ENCODE measurements at regions not wholly inside any gene's neighbourhood (a gene's known extent, or its start where the extent isn't known, plus 50 kb on each side); places are given as distances from the start of the nearest gene placed in this dataset.

GRCh38 chr2:123715467-123715982, 309.6 kb upstream of the CNTNAP5 start:
- Histone ChIP-seq H3K27me3 (ENCODE audit: insufficient read depth, low read length) (no peaks in the 10 kb centered on the region), H3K9ac (ENCODE audit: low read depth, low read length) (no peak overlapping the region), H3K4me1 (ENCODE audit: insufficient read depth, low read length) (no peaks in the 10 kb centered on the region), H3K4me3 (ENCODE audit: low read length) (no peak overlapping the region), H3K36me3 (ENCODE audit: insufficient read depth, low read length) (no peaks in the 10 kb centered on the region), H3K9me3 (ENCODE audit: insufficient read depth, low read depth, low read length) (no peaks in the 10 kb centered on the region), H3K27ac (ENCODE audit: low read depth, low read length) (no peak overlapping the region)
- no CpG with 5 or more reads among the region's 3 CpGs for WGBS

- no peaks in the 10 kb centered on the region for H3K36me3 ChIP-seq (ENCODE audit: insufficient read depth, low read length)
- H3K27ac ChIP-seq (ENCODE audit: low read depth, low read length), result no peak overlapping the region
- WGBS, result 97% methylated on average over 5 of the region's 5 CpGs
- no peaks in the 10 kb centered on the region for H3K9me3 ChIP-seq (ENCODE audit: insufficient read depth, low read depth, low read length)
- no peaks in the 10 kb centered on the region for H3K27me3 ChIP-seq (ENCODE audit: insufficient read depth, low read length)
- H3K4me1 ChIP-seq (ENCODE audit: insufficient read depth, low read length), result no peaks in the 10 kb centered on the region
- H3K9ac ChIP-seq (ENCODE audit: low read depth, low read length), result no peak overlapping the region
- no peak overlapping the region for H3K4me3 ChIP-seq (ENCODE audit: low read length)
Observed at GRCh38 chr2:123717636-123718334, 307.3 kb upstream of the CNTNAP5 start.

GRCh38 chr2:123720760-123721159, 304.3 kb upstream of the CNTNAP5 start:
- Histone ChIP-seq H3K27ac (ENCODE audit: low read depth, low read length) (no peak overlapping the region), H3K9ac (ENCODE audit: low read depth, low read length) (no peak overlapping the region), H3K4me1 (ENCODE audit: insufficient read depth, low read length) (no peaks in the 10 kb centered on the region), H3K36me3 (ENCODE audit: insufficient read depth, low read length) (no peaks in the 10 kb centered on the region), H3K4me3 (ENCODE audit: low read length) (no peak overlapping the region), H3K27me3 (ENCODE audit: insufficient read depth, low read length) (no peaks in the 10 kb centered on the region), H3K9me3 (ENCODE audit: insufficient read depth, low read depth, low read length) (no peaks in the 10 kb centered on the region)
- WGBS, result 90% methylated on average over 4 of the region's 4 CpGs

GRCh38 chr2:123723706-123724105, 301.4 kb upstream of the CNTNAP5 start:
- no peaks in the 10 kb centered on the region for H3K4me1 ChIP-seq (ENCODE audit: insufficient read depth, low read length)
- 100% methylated on average over 2 of the region's 2 CpGs for WGBS
- no peaks in the 10 kb centered on the region for H3K27me3 ChIP-seq (ENCODE audit: insufficient read depth, low read length)
- no peak overlapping the region for H3K27ac ChIP-seq (ENCODE audit: low read depth, low read length)
- H3K9me3 ChIP-seq (ENCODE audit: insufficient read depth, low read depth, low read length), result no peaks in the 10 kb centered on the region
- H3K36me3 ChIP-seq (ENCODE audit: insufficient read depth, low read length), result no peaks in the 10 kb centered on the region
- H3K9ac ChIP-seq (ENCODE audit: low read depth, low read length), result no peak overlapping the region
- no peak overlapping the region for H3K4me3 ChIP-seq (ENCODE audit: low read length)

- Histone ChIP-seq H3K9me3 (ENCODE audit: insufficient read depth, low read depth, low read length) (no peaks in the 10 kb centered on the region), H3K27ac (ENCODE audit: low read depth, low read length) (no peak overlapping the region), H3K36me3 (ENCODE audit: insufficient read depth, low read length) (no peaks in the 10 kb centered on the region), H3K9ac (ENCODE audit: low read depth, low read length) (no peak overlapping the region), H3K27me3 (ENCODE audit: insufficient read depth, low read length) (no peaks in the 10 kb centered on the region), H3K4me3 (ENCODE audit: low read length) (no peak overlapping the region), H3K4me1 (ENCODE audit: insufficient read depth, low read length) (no peaks in the 10 kb centered on the region)
Observed at GRCh38 chr2:123732563-123732962, 292.5 kb upstream of the CNTNAP5 start.

- no peaks in the 10 kb centered on the region for H3K36me3 ChIP-seq (ENCODE audit: insufficient read depth, low read length)
- no peaks in the 10 kb centered on the region for H3K27me3 ChIP-seq (ENCODE audit: insufficient read depth, low read length)
- no peak overlapping the region for H3K4me3 ChIP-seq (ENCODE audit: low read length)
- no peaks in the 10 kb centered on the region for H3K9me3 ChIP-seq (ENCODE audit: insufficient read depth, low read depth, low read length)
- H3K27ac ChIP-seq (ENCODE audit: low read depth, low read length), result no peak overlapping the region
- H3K9ac ChIP-seq (ENCODE audit: low read depth, low read length), result no peak overlapping the region
- no peaks in the 10 kb centered on the region for H3K4me1 ChIP-seq (ENCODE audit: insufficient read depth, low read length)
Observed at GRCh38 chr2:123737371-123737770, 287.7 kb upstream of the CNTNAP5 start.

- Histone ChIP-seq H3K4me1 (ENCODE audit: insufficient read depth, low read length) (no peaks in the 10 kb centered on the region), H3K27me3 (ENCODE audit: insufficient read depth, low read length) (no peaks in the 10 kb centered on the region), H3K4me3 (ENCODE audit: low read length) (no peak overlapping the region), H3K9ac (ENCODE audit: low read depth, low read length) (no peak overlapping the region), H3K9me3 (ENCODE audit: insufficient read depth, low read depth, low read length) (no peaks in the 10 kb centered on the region), H3K36me3 (ENCODE audit: insufficient read depth, low read length) (no peaks in the 10 kb centered on the region), H3K27ac (ENCODE audit: low read depth, low read length) (no peak overlapping the region)
- WGBS, result no CpG with 5 or more reads among the region's 1 CpG
Observed at GRCh38 chr2:123738643-123739042, 286.4 kb upstream of the CNTNAP5 start.

GRCh38 chr2:123746006-123746405, 279.1 kb upstream of the CNTNAP5 start:
- no peaks in the 10 kb centered on the region for H3K9me3 ChIP-seq (ENCODE audit: insufficient read depth, low read depth, low read length)
- H3K4me1 ChIP-seq (ENCODE audit: insufficient read depth, low read length), result no peaks in the 10 kb centered on the region
- no peak overlapping the region for H3K27ac ChIP-seq (ENCODE audit: low read depth, low read length)
- 88% methylated on average over 1 of the region's 1 CpG for WGBS
- H3K9ac ChIP-seq (ENCODE audit: low read depth, low read length), result no peak overlapping the region
- no peak overlapping the region for H3K4me3 ChIP-seq (ENCODE audit: low read length)
- H3K36me3 ChIP-seq (ENCODE audit: insufficient read depth, low read length), result no peaks in the 10 kb centered on the region
- no peaks in the 10 kb centered on the region for H3K27me3 ChIP-seq (ENCODE audit: insufficient read depth, low read length)

- H3K4me3 ChIP-seq (ENCODE audit: low read length), result no peak overlapping the region
- no peaks in the 10 kb centered on the region for H3K9me3 ChIP-seq (ENCODE audit: insufficient read depth, low read depth, low read length)
- WGBS, result 88% methylated on average over 2 of the region's 2 CpGs
- no peaks in the 10 kb centered on the region for H3K36me3 ChIP-seq (ENCODE audit: insufficient read depth, low read length)
- H3K9ac ChIP-seq (ENCODE audit: low read depth, low read length), result no peak overlapping the region
- H3K4me1 ChIP-seq (ENCODE audit: insufficient read depth, low read length), result no peaks in the 10 kb centered on the region
- no peak overlapping the region for H3K27ac ChIP-seq (ENCODE audit: low read depth, low read length)
- no peaks in the 10 kb centered on the region for H3K27me3 ChIP-seq (ENCODE audit: insufficient read depth, low read length)
Observed at GRCh38 chr2:123747326-123747725, 277.8 kb upstream of the CNTNAP5 start.

- no peaks in the 10 kb centered on the region for H3K36me3 ChIP-seq (ENCODE audit: insufficient read depth, low read length)
- H3K27me3 ChIP-seq (ENCODE audit: insufficient read depth, low read length), result no peaks in the 10 kb centered on the region
- no peak overlapping the region for H3K9ac ChIP-seq (ENCODE audit: low read depth, low read length)
- H3K4me1 ChIP-seq (ENCODE audit: insufficient read depth, low read length), result no peaks in the 10 kb centered on the region
- 97% methylated on average over 6 of the region's 6 CpGs for WGBS
- no peak overlapping the region for H3K4me3 ChIP-seq (ENCODE audit: low read length)
- no peak overlapping the region for H3K27ac ChIP-seq (ENCODE audit: low read depth, low read length)
- no peaks in the 10 kb centered on the region for H3K9me3 ChIP-seq (ENCODE audit: insufficient read depth, low read depth, low read length)
Observed at GRCh38 chr2:123762221-123762620, 262.9 kb upstream of the CNTNAP5 start.

- Histone ChIP-seq H3K9ac (ENCODE audit: low read depth, low read length) (no peak overlapping the region), H3K9me3 (ENCODE audit: insufficient read depth, low read depth, low read length) (no peaks in the 10 kb centered on the region), H3K27ac (ENCODE audit: low read depth, low read length) (no peak overlapping the region), H3K4me1 (ENCODE audit: insufficient read depth, low read length) (no peaks in the 10 kb centered on the region), H3K4me3 (ENCODE audit: low read length) (no peak overlapping the region), H3K27me3 (ENCODE audit: insufficient read depth, low read length) (no peaks in the 10 kb centered on the region), H3K36me3 (ENCODE audit: insufficient read depth, low read length) (no peaks in the 10 kb centered on the region)
- 94% methylated on average over 1 of the region's 2 CpGs for WGBS
Observed at GRCh38 chr2:123768233-123768632, 256.9 kb upstream of the CNTNAP5 start.

- Histone ChIP-seq H3K9me3 (ENCODE audit: insufficient read depth, low read depth, low read length) (no peaks in the 10 kb centered on the region), H3K4me1 (ENCODE audit: insufficient read depth, low read length) (no peaks in the 10 kb centered on the region), H3K27me3 (ENCODE audit: insufficient read depth, low read length) (no peaks in the 10 kb centered on the region), H3K27ac (ENCODE audit: low read depth, low read length) (no peak overlapping the region), H3K36me3 (ENCODE audit: insufficient read depth, low read length) (no peaks in the 10 kb centered on the region), H3K4me3 (ENCODE audit: low read length) (no peak overlapping the region), H3K9ac (ENCODE audit: low read depth, low read length) (no peak overlapping the region)
- WGBS, result 92% methylated on average over 1 of the region's 2 CpGs
Observed at GRCh38 chr2:123769001-123769400, 256.1 kb upstream of the CNTNAP5 start.

Data from HUES64 (cell line).